Fibroblast of villous mesenchyme (primary cell): ENCODE measurements at regions not wholly inside any gene's neighbourhood (a gene's known extent, or its start where the extent isn't known, plus 50 kb on each side); places are given as distances from the start of the nearest gene placed in this dataset.

Experiments
- DNase-seq: peaks from one replicate; pipeline ENCODE4 v3.0.0-alpha.2; 2010; ENCODE audit warnings: low read depth
- H3K4me3 ChIP-seq: 2 replicates; pipeline ENCODE4 v1.5.1; 2011; ENCODE audit warnings: low read depth, mild to moderate bottlenecking, low read length
- TF ChIP-seq, protein P1 (sequence below): IDR thresholded peaks from 2 replicates; pipeline ENCODE4 v1.5.1; 2012; ENCODE audit warnings: low read depth, mild to moderate bottlenecking, low read length; ENCODE audit not compliant: insufficient read depth

DNA sequence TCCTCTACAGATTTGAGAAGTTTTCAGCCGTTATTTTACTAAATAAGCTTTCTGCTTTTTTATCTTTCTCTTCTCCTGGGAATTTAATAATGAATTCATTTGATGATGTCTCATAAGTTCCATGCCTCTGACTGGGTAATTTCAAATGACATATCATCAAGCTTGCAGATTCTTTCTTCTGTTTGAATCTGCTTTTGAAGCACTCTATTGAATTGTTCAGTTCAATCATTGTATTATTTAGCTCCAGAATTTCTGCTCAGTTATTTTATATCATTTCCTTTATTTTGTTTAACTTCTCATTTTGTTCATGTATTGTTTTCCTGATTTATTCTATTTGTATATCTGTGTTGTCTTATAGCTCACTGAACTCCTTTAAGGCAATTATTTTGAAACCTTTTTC is 196.9 kb upstream of the CNTNAP2 start:
- no peak for DNase-seq
- H3K4me3 ChIP-seq: no peak overlapping the region
- TF ChIP-seq, protein P1, sequence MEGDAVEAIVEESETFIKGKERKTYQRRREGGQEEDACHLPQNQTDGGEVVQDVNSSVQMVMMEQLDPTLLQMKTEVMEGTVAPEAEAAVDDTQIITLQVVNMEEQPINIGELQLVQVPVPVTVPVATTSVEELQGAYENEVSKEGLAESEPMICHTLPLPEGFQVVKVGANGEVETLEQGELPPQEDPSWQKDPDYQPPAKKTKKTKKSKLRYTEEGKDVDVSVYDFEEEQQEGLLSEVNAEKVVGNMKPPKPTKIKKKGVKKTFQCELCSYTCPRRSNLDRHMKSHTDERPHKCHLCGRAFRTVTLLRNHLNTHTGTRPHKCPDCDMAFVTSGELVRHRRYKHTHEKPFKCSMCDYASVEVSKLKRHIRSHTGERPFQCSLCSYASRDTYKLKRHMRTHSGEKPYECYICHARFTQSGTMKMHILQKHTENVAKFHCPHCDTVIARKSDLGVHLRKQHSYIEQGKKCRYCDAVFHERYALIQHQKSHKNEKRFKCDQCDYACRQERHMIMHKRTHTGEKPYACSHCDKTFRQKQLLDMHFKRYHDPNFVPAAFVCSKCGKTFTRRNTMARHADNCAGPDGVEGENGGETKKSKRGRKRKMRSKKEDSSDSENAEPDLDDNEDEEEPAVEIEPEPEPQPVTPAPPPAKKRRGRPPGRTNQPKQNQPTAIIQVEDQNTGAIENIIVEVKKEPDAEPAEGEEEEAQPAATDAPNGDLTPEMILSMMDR: no peak

DNA sequence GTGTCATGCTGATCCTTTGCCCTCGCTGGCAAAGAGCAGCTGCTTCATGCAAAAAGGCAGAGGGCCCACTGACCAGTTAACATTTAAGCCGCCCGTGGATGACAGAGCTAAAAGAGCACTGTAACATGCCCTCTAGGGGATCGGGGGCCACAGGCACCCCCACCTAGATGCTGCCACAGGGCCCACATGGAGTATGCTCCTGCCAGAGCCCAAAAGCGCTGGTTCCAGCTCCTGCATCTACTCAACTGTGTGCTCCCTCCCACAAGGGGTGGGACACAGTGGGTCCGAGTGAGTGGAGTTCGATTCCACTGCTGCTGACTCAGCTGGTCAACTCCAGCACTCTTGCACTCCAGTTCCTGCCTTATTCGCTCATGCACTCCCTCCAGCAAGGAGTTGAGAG is 199.8 kb upstream of the CNTNAP2 start:
- DNase-seq: no peak
- H3K4me3 ChIP-seq: no peak overlapping the region
- TF ChIP-seq, protein P1: no peak

- DNase-seq: no peak
- no peak overlapping the region for H3K4me3 ChIP-seq
- TF ChIP-seq, protein P1: no peak
These were observed 200.9 kb upstream of the CNTNAP2 start for GRCh38 chr7:145915679-145916078.

GRCh38 chr7:145909991-145910513 is 206.5 kb upstream of the CNTNAP2 start:
- no peak for DNase-seq
- no peak overlapping the region for H3K4me3 ChIP-seq
- TF ChIP-seq, protein P1: no peak

DNA sequence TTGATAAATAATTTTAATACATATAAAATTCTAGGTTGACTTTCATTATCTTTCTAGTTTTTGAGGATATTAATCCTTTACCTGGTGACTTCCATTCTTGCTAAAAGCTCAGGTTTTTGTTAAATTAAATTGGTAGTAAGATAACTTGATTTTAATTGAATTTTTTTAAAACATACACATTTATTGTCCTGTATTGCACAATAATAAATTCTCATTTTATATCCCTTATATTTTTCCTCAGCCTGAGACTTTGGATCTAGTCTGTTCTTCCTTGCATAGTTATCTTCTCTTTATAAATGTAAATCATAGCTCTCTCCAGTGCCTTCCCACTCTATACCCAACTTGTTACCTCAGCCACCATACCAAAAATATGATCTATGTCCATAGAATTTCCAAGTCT is 212.9 kb upstream of the CNTNAP2 start:
- DNase-seq: no peak
- TF ChIP-seq, protein P1: no peak
- H3K4me3 ChIP-seq: no peak overlapping the region

GRCh38 chr7:145902123-145902522 is 214.5 kb upstream of the CNTNAP2 start:
- no peak overlapping the region for H3K4me3 ChIP-seq
- TF ChIP-seq, protein P1: no peak
- no peak for DNase-seq

GRCh38 chr7:145899938-145900337 is 216.7 kb upstream of the CNTNAP2 start:
- no peak for DNase-seq
- no peak overlapping the region for H3K4me3 ChIP-seq
- TF ChIP-seq, protein P1: no peak
